Liver (tissue), 7 donors: ENCODE measurements at regions not wholly inside any gene's neighbourhood (a gene's known extent, or its start where the extent isn't known, plus 50 kb on each side); places are given as distances from the start of the nearest gene placed in this dataset.

Experiments used
- DNase-seq: peaks from one replicate; pipeline ENCODE4 v3.0.0-alpha.2; 2017; ENCODE audit warnings: low spot score
- H3K27ac ChIP-seq, 2 donors: one replicate each; pipeline ENCODE4 v1.7.0; 2013; ENCODE audit warnings: inconsistent platforms in 2 of 2, low read length in 2 of 2, control low read depth in 1 of 2, low read depth in 1 of 2, mild to moderate bottlenecking in 1 of 2
- H3K27me3 ChIP-seq, 4 donors: one replicate each; pipeline versions ENCODE4 v1.6.1 to v1.7.0; 2013; ENCODE audit warnings: low read length in 3 of 4, inconsistent platforms in 1 of 4, mild to moderate bottlenecking in 1 of 4, moderate library complexity in 1 of 4; ENCODE audit not compliant: control insufficient read depth in 4 of 4, insufficient read depth in 4 of 4
- H3K36me3 ChIP-seq, 4 donors: one replicate each; pipeline versions ENCODE4 v1.6.1 to v1.7.0; 2013; ENCODE audit warnings: low read length in 3 of 4, mild to moderate bottlenecking in 3 of 4, low read depth in 1 of 4, moderate library complexity in 1 of 4; ENCODE audit not compliant: control insufficient read depth in 4 of 4, insufficient read depth in 3 of 4
- H3K4me1 ChIP-seq, 4 donors: one replicate each; pipeline versions ENCODE4 v1.6.1 to v1.7.0; 2013; ENCODE audit warnings: low read length in 3 of 4, mild to moderate bottlenecking in 3 of 4, moderate library complexity in 1 of 4; ENCODE audit not compliant: control insufficient read depth in 4 of 4, insufficient read depth in 4 of 4
- H3K4me3 ChIP-seq, 3 donors: one replicate each; pipeline versions ENCODE4 v1.6.1 to v1.7.0; 2013; ENCODE audit warnings: low read length in 3 of 3, control low read depth in 1 of 3, low read depth in 1 of 3, mild to moderate bottlenecking in 1 of 3
- H3K9ac ChIP-seq, 2 donors: one replicate each; pipeline ENCODE4 v1.7.0; 2013; ENCODE audit warnings: low read length in 2 of 2, mild to moderate bottlenecking in 2 of 2, moderate library complexity in 2 of 2, control low read depth in 1 of 2, low read depth in 1 of 2
- H3K9me3 ChIP-seq, 4 donors: one replicate each; pipeline versions ENCODE4 v1.6.1 to v1.7.0; 2013; ENCODE audit warnings: low read length in 3 of 4; ENCODE audit not compliant: control insufficient read depth in 4 of 4
- EGR1 ChIP-seq, 2 donors: IDR thresholded peaks; 2 replicates each; pipeline ENCODE4 v1.6.1; 2016 to 2018; ENCODE audit warnings: antibody characterized with exemption in 2 of 2, low read depth in 2 of 2
- FOXA1 ChIP-seq: IDR thresholded peaks from 2 replicates; pipeline ENCODE4 v1.6.1; 2016; ENCODE audit warnings: antibody characterized with exemption
- FOXA2 ChIP-seq: IDR thresholded peaks from 2 replicates; pipeline ENCODE4 v1.6.1; 2016; ENCODE audit warnings: antibody characterized with exemption
- GABPA ChIP-seq, 2 donors: IDR thresholded peaks in 1 of 2; conservative IDR thresholded peaks in 1 of 2; 2 replicates each; pipeline ENCODE4 v1.6.1; 2016; ENCODE audit warnings: antibody characterized with exemption in 2 of 2, mild to moderate bottlenecking in 1 of 2, moderate library complexity in 1 of 2
- HNF4G ChIP-seq: IDR thresholded peaks from 2 replicates; pipeline ENCODE4 v1.6.1; 2016; ENCODE audit warnings: antibody characterized with exemption
- JUND ChIP-seq, 2 donors: IDR thresholded peaks; 2 replicates each; pipeline ENCODE4 v1.6.1; 2016; ENCODE audit warnings: antibody characterized with exemption in 2 of 2
- NR2F2 ChIP-seq: IDR thresholded peaks from 2 replicates; pipeline ENCODE4 v1.6.1; 2016; ENCODE audit warnings: antibody characterized with exemption
- RAD21 ChIP-seq, 2 donors: IDR thresholded peaks; 2 replicates each; pipeline ENCODE4 v1.6.1; 2016; ENCODE audit warnings: antibody characterized with exemption in 2 of 2, mild to moderate bottlenecking in 2 of 2
- RXRA ChIP-seq, 2 donors: IDR thresholded peaks; 2 replicates each; pipeline ENCODE4 v1.6.1; 2017 to 2018; ENCODE audit warnings: antibody characterized with exemption in 2 of 2, mild to moderate bottlenecking in 1 of 2
- TAF1 ChIP-seq: conservative IDR thresholded peaks from 2 replicates; pipeline ENCODE4 v1.6.1; 2016; ENCODE audit warnings: antibody characterized with exemption, mild to moderate bottlenecking
- YY1 ChIP-seq: IDR thresholded peaks from 2 replicates; pipeline ENCODE4 v1.6.1; 2016; ENCODE audit warnings: antibody characterized with exemption, mild to moderate bottlenecking
- WGBS: extraction: QIAGEN DNeasy Blood & Tissue Kit; methylation state at CpG from one replicate; pipeline ENCODE4 v1.1.7; 2013; 5-methylcytosine and 5-hydroxymethylcytosine counted together
- TF ChIP-seq, protein P1 (sequence below): IDR thresholded peaks from 2 replicates; pipeline ENCODE4 v1.6.1; 2016; ENCODE audit warnings: antibody characterized with exemption
- TF ChIP-seq, protein P2 (sequence below): IDR thresholded peaks from 2 replicates; pipeline ENCODE4 v1.6.1; 2016; ENCODE audit warnings: antibody characterized with exemption
- TF ChIP-seq, protein P3 (sequence below): IDR thresholded peaks from 2 replicates; pipeline ENCODE4 v1.6.1; 2016; ENCODE audit warnings: antibody characterized with exemption, mild to moderate bottlenecking
- donor health status: healthy.
- donor health status: healthy.
- donor health status: healthy.
- donor health status: healthy.

DNA sequence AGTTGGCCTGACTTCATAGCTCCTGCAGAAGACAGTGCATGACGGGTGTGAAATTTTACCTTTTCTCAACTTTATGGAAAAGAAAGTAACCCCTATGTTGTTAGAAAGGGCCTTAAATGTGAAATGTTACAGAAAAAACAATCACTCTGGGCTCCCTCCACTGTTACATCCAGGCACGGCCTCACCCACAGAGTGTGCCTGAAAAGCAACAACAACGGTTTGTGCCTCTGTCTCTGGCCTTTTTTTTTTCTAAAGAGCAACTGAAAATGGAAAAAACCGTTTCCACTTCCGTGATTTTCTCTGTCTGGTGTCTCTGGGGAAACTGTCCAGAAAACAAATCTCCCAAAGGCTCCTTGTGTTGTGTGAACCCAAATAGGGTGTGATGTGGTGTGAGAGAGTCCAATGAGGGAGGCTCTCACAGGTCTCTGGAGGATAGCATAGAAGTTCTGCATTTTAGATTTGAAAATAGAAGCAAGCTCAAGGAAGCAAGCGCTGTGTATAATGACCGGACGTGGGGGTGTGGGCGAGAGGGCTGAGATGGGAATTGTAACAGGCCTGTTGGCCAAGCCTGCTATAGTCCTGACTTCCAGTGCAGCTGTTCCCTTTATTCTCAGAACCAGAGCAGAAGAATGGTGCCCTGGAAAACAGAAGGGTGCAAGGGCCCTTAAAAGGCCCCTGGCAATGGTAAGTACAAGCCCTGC is 221.8 kb upstream of the TUT7 start:
- no peak for DNase-seq
- Histone ChIP-seq H3K9ac (no peak overlapping the region), H3K9me3 (no peaks in the 10 kb centered on the region), H3K4me3 (no peak overlapping the region), H3K27ac (no peak overlapping the region), H3K36me3 (no peaks in the 10 kb centered on the region), H3K4me1 (no peaks in the 10 kb centered on the region), H3K27me3 (no peaks in the 10 kb centered on the region)
- 84% methylated on average over 9 of the region's 9 CpGs for WGBS
- TF ChIP-seq FOXA2: no peak
- TF ChIP-seq NR2F2: no peak
- TF ChIP-seq, protein P1, sequence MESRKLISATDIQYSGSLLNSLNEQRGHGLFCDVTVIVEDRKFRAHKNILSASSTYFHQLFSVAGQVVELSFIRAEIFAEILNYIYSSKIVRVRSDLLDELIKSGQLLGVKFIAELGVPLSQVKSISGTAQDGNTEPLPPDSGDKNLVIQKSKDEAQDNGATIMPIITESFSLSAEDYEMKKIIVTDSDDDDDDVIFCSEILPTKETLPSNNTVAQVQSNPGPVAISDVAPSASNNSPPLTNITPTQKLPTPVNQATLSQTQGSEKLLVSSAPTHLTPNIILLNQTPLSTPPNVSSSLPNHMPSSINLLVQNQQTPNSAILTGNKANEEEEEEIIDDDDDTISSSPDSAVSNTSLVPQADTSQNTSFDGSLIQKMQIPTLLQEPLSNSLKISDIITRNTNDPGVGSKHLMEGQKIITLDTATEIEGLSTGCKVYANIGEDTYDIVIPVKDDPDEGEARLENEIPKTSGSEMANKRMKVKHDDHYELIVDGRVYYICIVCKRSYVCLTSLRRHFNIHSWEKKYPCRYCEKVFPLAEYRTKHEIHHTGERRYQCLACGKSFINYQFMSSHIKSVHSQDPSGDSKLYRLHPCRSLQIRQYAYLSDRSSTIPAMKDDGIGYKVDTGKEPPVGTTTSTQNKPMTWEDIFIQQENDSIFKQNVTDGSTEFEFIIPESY: no peak
- no peak for TF ChIP-seq FOXA1
- no peak for TF ChIP-seq RAD21 (IDR thresholded peaks at IDR 0.05)
- TF ChIP-seq YY1: no peak
- no peak for TF ChIP-seq HNF4G
- TF ChIP-seq, protein P2, sequence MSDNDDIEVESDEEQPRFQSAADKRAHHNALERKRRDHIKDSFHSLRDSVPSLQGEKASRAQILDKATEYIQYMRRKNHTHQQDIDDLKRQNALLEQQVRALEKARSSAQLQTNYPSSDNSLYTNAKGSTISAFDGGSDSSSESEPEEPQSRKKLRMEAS: no peak
- no peak for TF ChIP-seq JUND (IDR thresholded peaks at IDR 0.05)
- no peak for TF ChIP-seq EGR1 (IDR thresholded peaks at IDR 0.05; ENCODE audit: low read depth in 2 of 2)
- TF ChIP-seq RXRA (IDR thresholded peaks at IDR 0.05): no peak
- TF ChIP-seq TAF1: no peak

DNA sequence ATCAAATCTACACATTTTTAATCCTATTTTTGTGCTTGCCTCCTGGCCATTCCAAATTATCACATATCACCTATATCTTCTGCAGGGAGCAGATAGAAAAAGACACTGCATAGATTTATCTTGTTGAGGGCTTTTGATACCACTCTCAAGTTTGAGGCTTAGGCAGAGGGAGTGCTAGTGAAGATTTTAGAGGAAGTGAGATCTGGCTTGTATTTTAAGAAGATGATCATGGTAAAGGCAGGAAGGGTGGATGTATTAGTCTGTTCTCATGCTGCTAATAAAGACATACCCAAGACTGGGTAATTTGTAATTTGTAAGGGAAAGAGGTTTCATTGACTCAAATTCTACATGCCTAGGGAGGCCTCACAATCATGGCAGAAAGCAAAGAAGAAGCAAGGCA is 220.9 kb upstream of the TUT7 start:
- H3K27me3 ChIP-seq: no peaks in the 10 kb centered on the region
- H3K9me3 ChIP-seq: no peaks in the 10 kb centered on the region
- no peak overlapping the region for H3K27ac ChIP-seq
- no peak overlapping the region for H3K9ac ChIP-seq
- no peaks in the 10 kb centered on the region for H3K36me3 ChIP-seq
- H3K4me3 ChIP-seq: no peak overlapping the region
- no peaks in the 10 kb centered on the region for H3K4me1 ChIP-seq
- DNase-seq: no peak
- TF ChIP-seq EGR1 (IDR thresholded peaks at IDR 0.05; ENCODE audit: low read depth in 2 of 2): no peak
- no peak for TF ChIP-seq RAD21 (IDR thresholded peaks at IDR 0.05)
- TF ChIP-seq TAF1: no peak
- no peak for TF ChIP-seq HNF4G
- TF ChIP-seq, protein P2: no peak
- TF ChIP-seq, protein P3, sequence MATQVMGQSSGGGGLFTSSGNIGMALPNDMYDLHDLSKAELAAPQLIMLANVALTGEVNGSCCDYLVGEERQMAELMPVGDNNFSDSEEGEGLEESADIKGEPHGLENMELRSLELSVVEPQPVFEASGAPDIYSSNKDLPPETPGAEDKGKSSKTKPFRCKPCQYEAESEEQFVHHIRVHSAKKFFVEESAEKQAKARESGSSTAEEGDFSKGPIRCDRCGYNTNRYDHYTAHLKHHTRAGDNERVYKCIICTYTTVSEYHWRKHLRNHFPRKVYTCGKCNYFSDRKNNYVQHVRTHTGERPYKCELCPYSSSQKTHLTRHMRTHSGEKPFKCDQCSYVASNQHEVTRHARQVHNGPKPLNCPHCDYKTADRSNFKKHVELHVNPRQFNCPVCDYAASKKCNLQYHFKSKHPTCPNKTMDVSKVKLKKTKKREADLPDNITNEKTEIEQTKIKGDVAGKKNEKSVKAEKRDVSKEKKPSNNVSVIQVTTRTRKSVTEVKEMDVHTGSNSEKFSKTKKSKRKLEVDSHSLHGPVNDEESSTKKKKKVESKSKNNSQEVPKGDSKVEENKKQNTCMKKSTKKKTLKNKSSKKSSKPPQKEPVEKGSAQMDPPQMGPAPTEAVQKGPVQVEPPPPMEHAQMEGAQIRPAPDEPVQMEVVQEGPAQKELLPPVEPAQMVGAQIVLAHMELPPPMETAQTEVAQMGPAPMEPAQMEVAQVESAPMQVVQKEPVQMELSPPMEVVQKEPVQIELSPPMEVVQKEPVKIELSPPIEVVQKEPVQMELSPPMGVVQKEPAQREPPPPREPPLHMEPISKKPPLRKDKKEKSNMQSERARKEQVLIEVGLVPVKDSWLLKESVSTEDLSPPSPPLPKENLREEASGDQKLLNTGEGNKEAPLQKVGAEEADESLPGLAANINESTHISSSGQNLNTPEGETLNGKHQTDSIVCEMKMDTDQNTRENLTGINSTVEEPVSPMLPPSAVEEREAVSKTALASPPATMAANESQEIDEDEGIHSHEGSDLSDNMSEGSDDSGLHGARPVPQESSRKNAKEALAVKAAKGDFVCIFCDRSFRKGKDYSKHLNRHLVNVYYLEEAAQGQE: no peak
- no peak for TF ChIP-seq FOXA2
- no peak for TF ChIP-seq JUND (IDR thresholded peaks at IDR 0.05)
- TF ChIP-seq NR2F2: no peak
- TF ChIP-seq GABPA (IDR thresholded peaks at IDR 0.05 in 1 of 2, conservative IDR thresholded peaks at IDR 0.05 in 1 of 2): no peak
- TF ChIP-seq FOXA1: no peak
